Hypothalamus (tissue), 51 donors: ENCODE measurements at regions not wholly inside any gene's neighbourhood (a gene's known extent, or its start where the extent isn't known, plus 50 kb on each side); places are given as distances from the start of the nearest gene placed in this dataset.
"Not testable (repeated sequence)": the region's sequence is repeated elsewhere in the genome, so short reads cannot be mapped to it uniquely, and the experiment has no call there.

Experiments used
- DNase-seq, 51 donors: peaks; one replicate each; lab custom pipeline; 2025; lab: John Stamatoyannopoulos, UW

- no peak for DNase-seq
Measured at GRCh38 chr2:75328156-75328555, 128.8 kb upstream of the TACR1 start.

DNA sequence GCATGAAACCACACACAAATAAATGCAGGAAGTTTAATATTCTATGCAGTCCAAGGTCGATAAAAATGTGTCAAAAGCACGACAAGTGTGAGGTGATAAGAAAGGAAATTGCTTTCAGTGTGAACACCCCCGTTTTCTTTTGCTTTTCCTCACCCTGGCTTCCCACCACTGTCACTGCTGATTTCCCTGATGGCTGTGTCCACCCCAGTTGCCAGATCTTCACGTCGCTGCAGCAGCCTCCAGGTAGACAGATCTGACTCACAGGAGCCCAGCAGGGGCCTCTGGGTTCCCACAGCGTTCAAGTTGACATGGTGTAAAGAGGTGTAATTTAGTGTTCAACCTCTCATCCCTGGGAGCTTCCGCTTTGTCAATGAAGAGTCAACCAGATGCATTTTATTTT is 128.0 kb upstream of the TACR1 start:
- DNase-seq: no peak

- DNase-seq: no peak
Measured at GRCh38 chr2:75326645-75327044, 127.3 kb upstream of the TACR1 start.

GRCh38 chr2:75325594-75325993 is 126.3 kb upstream of the TACR1 start:
- no peak for DNase-seq

DNA sequence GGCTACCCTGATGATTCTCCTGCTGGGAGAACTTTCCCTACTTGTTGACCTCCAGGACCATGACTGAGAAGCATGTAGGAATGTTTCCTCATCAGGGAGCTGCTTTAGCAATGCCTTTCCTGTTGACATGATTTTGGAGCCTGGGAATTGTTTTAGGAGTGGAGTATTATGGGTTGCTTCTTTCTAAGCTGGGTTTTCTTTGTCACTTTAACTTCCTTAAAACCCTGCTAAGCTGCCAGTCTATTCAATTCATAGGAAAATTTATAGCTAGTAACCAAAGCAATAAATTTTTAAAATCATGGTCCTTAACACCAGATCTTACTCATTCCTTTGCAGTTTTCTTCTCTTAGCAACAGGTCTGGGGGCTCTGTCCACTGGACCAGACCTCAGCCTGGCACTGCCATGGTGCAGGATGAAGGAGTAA is 125.6 kb upstream of the TACR1 start:
- DNase-seq: no peak

DNA sequence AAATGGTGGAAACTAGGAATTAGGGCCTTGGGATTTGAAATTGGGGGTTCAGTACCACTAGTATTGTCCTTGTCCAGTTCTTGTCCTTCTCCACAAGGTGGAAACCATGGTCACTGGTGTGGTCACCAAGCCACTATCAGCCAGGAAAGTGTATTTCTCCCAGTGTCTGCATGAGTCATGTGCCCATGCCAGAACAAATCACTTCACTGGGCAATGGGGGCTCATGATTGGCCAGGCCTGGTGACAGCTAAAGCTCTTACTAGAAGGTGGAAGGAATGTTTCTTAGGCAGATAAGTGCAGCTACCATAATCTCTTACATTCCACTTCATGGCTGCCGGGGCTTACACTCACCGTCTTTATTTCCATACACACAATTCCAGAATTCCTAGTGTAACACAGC is 124.8 kb upstream of the TACR1 start:
- no peak for DNase-seq

- DNase-seq: no peak
Measured at GRCh38 chr2:75321599-75321922, 122.2 kb upstream of the TACR1 start.

GRCh38 chr2:75320898-75321598 is 121.7 kb upstream of the TACR1 start:
- DNase-seq: no peak

GRCh38 chr2:75319951-75320350 is 120.6 kb upstream of the TACR1 start:
- no peak for DNase-seq

GRCh38 chr2:75317802-75318201 is 118.5 kb upstream of the TACR1 start:
- no peak for DNase-seq

- no peak for DNase-seq
Measured at GRCh38 chr2:75317316-75317715, 118.0 kb upstream of the TACR1 start.

DNA sequence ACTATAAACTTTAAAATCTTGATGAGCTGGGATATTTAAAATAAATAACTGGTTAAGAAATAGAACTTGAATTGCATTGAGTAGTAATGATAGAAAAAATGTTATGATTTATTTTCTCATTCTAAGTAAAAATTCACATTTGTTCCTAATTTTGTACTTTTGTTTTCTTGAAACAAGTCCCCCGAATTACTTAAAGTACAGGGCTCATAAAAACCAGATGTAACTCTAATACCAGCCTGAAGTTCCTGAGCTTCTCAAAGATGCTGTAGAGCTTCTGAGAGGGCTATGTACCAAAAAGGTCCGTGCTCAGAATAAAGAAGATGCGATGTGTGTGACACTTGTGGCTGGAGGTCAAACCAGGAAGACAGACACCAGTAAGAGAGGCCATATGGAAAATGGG is 116.1 kb upstream of the TACR1 start:
- DNase-seq: no peak

- DNase-seq: no peak
Measured at GRCh38 chr2:75311993-75312392, 112.7 kb upstream of the TACR1 start.

GRCh38 chr2:75311521-75311920 is 112.2 kb upstream of the TACR1 start:
- DNase-seq: no peak

GRCh38 chr2:75310876-75311275 is 111.6 kb upstream of the TACR1 start:
- no peak for DNase-seq

DNA sequence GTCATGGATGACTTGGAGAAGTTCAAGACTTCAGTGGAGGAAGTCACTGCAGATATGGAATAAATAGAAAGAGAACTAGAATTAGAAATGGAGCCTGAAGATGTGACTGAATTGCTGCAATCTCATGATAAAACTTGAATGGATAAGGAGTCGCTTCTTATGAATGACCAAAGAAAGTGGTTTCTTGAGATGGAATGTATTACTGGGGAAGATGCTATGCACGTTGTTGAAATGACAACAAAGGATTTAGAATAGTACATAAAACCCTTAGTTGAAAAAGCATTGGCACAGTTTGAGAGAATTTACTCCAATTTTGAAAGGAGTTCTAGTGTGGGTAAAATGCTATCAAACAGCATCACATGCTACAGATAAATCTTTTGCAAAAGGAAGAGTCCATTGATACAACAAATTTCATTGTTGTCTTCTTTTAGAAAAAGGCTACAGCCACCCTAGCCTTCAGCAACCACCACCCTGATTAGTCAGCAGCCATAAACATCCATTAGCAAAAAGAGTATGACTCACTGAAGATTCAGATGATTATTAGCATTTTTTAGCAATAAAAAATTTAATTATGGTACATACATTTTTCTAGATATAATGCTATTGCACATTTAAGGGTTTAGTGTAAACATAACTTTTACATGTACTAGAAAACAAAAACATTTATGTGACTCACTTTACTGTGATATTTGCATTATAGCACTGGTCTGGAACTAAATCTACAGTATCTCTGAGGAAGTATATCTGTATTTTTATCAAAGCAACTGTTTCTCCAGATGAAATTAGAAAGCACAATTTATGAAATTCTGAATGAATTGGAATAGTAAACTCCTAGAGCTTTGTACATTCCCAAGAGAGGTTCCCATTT is 110.5 kb upstream of the TACR1 start:
- DNase-seq: no peak

GRCh38 chr2:75303227-75303626 is 103.9 kb upstream of the TACR1 start:
- no peak for DNase-seq

DNA sequence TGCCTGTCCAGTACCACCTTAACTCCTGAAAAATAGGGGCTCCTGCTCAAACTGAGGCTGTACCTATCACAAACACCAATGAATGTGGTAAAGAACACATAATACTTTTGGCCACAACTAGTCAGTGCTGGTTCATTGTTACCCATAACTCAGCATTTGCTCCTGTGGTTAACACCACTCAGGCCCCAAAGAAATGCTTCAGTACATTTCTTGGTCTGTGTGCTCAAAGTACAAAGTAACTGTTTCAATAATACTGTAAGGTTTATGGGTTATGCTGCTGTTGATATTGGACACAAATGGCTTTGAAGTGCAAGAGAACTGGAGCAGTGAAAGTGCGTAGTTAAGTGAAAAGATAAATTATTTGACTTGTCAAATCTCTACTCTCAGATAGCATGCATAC is 95.0 kb upstream of the TACR1 start:
- DNase-seq: no peak

GRCh38 chr2:75292826-75293225 is 93.5 kb upstream of the TACR1 start:
- no peak for DNase-seq

- no peak for DNase-seq
Measured at GRCh38 chr2:75290600-75291150, 91.4 kb upstream of the TACR1 start.

- no peak for DNase-seq
Measured at GRCh38 chr2:75289771-75290170, 90.5 kb upstream of the TACR1 start.

- DNase-seq: not testable (repeated sequence)
Measured at GRCh38 chr2:75289178-75289577, 89.9 kb upstream of the TACR1 start.
